ENCODE measurements at regions not wholly inside any gene's neighbourhood (a gene's known extent, or its start where the extent isn't known, plus 50 kb on each side); places are given as distances from the start of the nearest gene placed in this dataset.

DNA sequence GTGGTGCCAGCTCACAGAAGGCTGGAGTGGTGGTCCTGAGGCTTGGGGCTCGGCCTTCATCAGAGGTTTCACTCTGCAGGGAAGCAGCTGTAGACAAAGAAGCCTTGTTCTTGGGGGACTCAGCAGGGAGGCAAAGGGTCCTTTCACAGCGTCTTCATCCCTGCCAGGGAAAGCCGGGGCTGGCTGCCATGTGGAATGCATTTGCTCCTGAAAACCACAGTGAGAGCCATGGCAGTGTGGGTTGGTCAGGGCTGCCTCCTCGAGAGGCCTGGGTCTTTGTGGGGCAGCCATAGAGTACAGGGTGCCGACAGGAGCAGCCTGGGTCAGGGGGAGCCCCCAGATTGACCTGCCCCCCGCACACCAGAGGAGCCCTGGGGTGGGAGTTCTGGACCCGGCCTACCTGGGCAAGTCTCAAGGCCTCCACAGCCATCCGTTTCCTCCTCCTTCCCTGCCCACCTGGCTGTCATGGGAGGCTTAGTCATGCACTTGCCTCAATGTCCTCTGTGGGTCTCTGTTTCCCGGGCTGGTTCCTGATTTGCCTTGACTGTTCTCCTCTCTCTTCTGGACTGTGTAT, 144.0 kb downstream of the CDC5L start:
- no peak for DNase-seq (ENCODE audit: low spot score)

DNA sequence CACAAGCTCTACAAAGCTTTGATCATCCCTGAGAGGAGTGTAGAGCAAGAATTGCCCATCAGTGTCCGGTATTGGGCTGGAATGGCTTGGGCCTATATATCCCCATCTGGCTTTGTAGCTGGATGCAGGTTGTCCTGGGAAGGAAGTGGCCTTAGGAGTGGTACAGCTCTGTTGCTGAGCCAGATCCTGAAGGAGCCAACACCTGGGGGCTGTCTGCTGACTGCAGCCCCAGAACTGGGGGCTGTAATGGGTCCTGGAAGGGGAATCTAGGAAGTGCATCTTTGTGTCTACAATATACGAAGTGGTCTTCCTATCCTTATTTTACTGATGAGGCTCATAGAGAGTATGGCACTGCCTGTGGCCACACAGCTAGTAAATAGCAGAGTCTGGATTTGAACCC, 145.9 kb downstream of the CDC5L start:
- no peak for DNase-seq (ENCODE audit: low spot score)

DNA sequence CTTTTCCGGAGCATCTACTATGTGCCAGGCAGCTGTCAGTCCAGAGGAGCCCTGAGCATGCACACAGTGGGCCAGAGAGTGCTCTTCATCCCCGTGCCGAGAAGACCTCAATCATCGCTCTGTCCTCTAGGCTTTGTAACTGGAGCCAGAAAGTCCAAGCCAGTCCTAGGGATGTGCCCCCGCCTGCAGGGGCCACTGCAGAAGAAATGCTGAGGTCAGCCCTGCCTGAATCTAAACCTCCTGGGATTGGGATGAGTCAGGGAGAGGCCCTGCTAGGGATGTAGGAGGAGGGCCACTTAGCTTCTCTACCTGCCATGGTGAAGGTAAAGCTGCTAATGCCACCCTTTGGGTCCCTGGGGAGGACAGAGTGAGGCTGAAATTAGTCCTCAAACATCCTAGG, 146.8 kb downstream of the CDC5L start:
- no peak for DNase-seq (ENCODE audit: low spot score)

DNA sequence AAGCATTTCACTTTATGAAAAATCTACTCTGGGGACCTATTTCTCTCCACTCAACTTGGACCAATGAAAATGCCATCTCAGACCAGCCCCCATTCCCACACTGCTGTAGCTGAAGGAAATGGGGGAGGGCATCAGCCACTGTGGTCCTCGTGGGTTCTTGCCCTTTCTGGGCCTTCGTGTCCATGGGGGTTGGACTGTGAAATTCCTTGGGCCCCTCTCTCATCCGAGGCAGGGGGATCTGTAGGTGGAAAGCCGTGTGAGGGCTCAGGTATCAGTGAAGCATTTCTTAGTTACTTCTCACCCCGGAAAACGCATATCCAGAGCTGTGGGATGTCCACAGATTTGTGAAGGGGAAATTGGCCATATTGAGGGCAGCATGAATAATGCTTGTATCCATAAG, 147.9 kb downstream of the CDC5L start:
- DNase-seq (ENCODE audit: low spot score) = no peak

DNA sequence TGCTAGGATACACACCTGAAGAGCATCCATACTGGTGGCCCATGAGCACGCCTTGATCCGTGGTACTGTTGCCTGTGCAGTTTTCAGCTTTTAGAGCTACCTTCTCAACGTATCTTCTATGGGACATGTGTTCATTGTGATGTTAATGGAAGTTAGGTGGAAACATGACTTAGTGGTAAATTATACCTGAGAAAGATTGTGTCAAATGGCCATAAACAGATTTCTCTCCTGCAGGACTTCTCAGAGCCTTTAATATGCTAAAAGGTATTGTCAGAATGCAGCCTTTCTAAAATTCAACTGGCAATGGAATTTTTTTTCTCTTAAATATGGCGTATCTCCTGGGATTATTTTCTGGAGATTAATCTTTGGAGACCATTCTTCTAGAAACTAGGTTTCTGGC, 148.5 kb downstream of the CDC5L start:
- no peak for DNase-seq (ENCODE audit: low spot score)

DNA sequence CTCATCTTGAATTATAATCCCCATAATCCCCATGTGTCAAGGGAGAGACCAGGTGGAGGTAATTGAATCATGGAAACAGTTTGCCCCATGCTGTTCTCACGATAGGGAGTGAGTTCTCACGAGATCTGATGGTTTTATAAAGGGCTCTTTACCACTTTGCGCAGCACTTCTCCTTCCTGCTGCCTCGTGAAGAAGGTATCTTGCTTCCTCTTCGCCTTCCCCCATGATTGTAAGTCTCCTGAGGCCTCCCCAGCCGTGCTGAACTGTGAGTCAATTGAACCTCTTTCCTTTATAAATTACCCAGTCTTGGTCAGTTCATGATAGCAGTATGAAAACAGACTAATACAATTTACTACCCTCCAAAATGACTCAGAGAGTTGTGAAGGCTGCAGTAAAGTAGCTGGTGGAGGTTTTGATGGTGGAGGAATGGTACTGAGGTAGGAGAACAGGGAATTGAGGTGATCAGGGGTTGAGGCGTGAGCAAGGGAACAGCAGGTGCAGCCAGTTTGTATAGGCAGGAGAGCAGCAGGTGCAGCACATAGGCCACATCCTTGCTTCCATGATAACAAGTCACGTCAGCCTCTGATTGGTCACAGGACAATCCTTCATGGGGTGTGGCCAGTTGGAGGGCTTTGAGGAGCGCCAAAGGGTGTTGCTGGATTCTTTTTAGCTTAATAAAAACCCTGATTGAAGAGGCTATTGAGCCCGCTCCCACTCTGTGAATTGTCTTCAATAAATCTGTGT, 150.0 kb downstream of the CDC5L start:
- no peak for DNase-seq (ENCODE audit: low spot score)

DNA sequence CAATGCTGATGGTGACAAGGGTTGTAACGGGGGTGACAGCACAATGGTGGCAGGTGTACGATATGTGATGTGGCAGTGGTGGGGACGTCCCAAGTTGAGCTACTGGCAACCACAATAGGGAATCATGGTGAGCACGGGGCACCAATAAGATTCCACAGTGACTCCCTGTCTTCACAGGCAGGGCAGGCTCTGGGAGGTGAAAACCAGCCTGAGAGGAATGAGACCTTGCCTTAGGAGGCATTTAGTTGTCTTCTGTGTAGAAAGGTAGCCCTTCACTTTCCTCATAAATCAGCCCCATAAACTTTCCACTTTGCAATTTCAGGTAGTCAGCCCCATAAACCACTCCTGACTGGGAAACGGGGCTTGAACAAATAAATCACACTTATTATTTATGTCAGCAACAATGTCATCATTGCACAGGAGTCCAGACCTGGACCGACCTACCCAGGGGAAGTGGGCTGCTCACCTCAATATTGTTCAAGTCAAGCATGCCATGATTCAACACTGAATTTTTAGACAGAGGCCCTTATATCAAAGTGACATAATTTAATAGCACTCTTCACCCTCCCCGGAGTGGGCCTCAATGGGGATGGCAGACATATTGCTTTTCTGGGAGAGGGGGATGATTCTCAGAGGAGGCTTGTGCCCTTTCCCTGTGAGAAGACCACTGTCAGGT, 150.8 kb downstream of the CDC5L start:
- DNase-seq (ENCODE audit: low spot score) = no peak

DNA sequence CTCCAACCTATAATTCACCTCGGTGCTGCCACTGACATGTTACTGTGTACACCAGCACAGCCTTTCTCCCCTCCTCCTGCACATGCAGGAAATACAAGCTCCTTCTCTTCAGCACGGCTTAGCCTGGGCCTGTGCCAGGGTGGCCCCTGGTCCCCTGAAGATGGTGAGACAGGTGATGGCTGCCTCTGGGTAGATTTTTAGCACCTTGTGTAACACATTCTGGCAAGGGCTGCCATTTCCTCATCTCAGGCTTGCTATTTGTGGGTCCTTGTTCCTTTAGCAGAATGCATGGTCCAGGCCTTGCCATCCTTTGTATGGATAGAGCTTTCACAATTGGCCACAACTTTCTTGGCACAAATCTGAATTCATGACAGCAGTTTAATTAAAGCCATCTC, 151.3 kb downstream of the CDC5L start:
- no peak for DNase-seq (ENCODE audit: low spot score)

DNA sequence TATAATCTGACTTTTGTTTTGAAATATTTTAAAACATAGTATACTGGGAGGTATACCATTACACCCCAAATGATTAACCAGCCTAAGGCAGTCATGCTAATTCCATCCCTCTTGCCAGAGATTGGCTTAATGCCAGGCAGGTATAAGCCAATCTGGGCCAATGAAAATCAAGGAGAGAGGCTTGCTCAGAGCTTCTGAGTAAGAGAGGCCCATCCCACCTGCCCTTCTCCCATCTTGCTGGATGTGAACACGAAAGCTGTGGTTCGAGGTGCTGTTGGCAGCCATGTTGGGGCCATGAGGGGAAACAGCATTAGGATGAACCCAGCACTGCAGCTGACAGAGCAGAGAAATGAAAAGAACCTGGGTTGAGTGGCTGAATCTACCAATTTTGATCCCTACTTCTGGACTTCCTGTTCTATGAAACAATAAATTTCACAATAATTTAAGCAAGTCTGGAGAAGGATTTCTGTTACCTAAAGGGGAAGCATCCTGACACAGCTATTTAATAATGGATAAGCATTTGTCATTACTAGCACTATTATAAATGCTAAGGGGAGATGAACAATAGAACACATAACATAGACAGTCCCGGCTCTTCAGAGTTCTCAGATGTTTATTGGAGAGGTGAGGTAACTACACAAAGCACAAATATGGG, 152.3 kb downstream of the CDC5L start:
- DNase-seq (ENCODE audit: low spot score) = no peak

DNA sequence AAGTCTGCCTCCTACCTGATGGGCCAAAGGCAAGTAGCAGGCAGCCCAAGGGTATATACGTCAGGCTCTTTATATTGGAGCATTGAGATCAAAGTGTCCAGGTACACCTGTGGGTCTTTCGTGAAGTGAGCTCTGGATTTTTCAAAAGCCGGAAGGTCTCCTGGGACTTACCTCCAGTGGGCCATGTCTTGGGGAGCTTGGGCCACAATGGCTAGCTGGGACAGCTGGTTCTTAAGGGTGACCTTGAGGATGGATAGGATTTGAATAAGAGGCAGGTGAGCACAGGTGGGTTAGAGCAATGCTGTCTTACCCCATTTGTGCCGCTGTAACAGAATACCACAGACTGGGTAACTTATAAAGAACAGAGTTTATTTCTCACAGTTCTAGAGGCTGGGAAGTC, 153.4 kb downstream of the CDC5L start:
- no peak for DNase-seq (ENCODE audit: low spot score)

DNA sequence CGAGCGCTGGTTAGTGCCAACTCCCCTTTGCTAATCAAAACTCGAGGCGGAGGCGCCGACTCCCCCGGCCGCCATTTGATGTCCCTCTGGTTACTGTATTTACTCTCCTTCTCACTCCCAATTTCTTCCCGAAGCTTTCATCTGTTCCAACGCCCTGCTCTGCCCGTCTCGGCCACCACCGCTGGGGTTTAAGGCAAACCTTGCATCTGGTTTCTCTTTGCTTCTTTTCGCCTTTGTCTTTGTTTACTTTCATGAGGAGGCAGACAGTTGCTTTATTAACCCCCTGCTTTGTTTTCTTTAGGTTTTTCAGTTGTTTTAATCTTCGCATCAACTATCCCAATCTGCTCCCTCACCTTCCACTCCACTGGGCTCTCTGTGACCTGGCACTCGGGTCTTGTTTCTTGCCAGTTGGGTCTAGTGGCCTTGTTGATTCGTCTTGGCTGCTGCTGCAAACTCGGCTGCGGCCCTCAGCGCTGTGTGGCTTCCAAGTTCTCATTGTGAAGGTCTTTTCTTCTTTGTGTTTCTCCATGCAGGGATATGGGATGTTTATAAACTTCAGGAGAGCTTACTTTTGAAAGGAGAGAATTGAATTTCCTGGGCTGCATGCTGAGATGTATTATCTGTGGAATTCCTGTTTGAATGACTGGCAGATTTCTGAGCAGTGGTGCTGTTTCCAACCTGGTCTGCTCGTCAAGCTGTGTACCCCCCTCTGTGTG, 155.1 kb downstream of the CDC5L start:
- DNase-seq (ENCODE audit: low spot score) = no peak

DNA sequence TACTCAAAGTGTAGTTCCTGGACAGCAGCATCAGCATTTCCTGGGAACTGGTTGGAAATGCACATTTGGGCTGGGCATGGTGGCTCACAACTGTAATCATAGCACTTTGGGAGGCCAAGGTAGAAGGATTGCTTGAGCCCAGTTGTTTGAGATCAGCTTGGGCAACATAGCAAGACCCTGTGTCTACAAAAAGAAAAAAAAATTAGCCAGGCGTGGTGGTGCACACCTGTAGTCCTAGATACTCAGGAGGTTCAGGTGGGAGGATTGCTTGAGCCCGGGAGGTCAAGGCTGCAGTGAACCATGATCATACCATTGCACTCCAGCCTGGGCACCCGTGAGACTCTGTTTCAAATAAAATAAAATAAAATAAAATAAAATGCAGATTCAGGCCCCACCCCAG, 156.2 kb downstream of the CDC5L start:
- no peak for DNase-seq (ENCODE audit: low spot score)

DNA sequence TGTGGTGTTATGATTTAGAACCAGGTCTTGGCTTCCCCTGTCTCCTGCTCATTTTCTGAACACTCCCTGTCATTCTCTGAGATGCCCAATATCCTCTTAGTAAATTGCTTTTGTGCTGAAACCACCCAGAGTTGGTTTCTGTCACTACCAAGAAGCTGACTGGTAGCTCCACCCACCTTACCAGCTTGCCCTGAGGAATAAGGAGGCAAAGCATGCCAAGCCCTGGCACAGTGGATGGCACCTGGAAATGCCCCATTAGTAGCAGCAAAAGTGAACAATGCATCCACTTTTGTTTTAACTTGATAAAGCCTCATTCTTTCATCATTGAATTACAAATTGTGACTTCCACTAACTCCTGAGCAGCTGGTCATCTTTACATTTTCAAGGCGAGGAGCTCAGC, 157.7 kb downstream of the CDC5L start:
- no peak for DNase-seq (ENCODE audit: low spot score)

DNA sequence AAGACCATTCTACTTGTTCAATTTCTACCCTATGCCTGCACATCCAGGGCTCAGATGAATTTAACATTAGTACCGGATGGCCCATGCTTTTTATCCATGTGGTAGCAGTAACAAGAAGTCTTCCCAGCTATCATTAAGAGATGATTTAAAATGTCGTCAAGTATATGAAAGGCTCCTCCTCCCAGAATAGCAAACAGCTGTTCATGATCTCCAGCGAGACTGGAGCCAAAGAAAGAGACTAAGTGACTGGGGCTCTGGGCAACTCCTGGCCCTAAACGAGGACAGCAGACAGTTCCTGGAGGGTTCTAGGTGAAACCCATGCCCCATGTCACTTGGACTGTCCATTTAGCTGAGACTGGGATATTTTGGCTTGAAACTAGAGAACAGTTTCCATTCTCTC, 160.8 kb downstream of the CDC5L start:
- DNase-seq (ENCODE audit: low spot score) = no peak

DNA sequence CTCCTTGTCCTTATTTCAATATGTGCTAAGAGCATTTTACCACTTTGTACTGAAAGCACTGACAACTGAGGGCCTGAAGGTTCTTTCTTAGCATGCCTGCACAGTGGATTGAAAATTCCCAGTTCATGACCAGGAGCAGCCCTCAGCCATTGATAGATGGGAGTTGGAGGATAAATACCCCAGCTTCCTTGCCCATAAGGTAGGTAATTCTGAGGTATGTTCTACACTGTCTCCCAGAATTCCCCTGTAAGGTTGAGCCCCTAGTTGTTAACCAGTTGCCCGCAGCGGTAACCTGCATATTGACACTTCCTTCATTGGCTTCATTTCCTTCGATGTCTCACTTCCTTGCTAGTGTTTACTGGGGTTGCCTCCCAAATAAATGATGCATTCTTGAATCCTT, 162.0 kb downstream of the CDC5L start:
- DNase-seq (ENCODE audit: low spot score) = no peak

DNA sequence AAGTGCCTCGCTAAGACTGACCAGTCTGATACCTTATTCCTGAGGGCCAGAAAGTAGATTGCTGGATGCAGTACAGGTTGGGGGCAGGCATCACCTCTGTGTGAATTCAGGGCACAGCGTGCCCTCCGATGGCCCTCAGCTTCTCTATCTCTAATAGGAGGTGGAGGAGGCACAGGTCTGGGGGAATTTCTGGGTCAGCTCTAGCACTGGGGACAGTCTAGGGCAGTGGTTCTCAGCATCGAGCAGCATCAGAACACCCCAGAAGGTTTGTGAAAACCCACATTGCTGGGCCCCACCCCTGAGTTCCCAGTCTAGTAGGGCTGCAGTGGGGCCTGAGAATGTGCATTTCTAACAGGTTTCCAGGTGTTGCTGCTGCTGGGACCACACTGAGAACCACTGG, 166.7 kb downstream of the CDC5L start:
- no peak for DNase-seq (ENCODE audit: low spot score)

DNA sequence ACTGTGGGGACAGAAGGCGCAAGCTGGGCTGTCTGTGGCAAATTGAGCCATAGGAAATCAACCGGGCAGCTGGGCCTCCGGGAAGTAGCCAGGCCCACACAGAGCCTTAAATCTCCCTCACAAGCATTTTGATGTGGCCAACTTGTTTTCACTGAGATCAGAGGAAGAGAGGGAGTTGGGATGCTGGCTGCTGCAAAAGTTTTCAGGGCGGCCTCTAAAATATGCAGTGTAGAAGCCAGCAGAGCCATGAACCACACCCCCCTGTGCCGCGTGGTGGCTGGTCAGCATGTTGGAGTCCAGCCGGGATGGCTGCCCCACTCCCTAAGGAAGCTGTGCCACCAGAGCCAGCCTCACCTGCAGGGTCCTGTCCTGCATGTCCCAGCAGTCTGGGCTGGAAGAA, 167.4 kb downstream of the CDC5L start:
- DNase-seq (ENCODE audit: low spot score) = no peak

DNA sequence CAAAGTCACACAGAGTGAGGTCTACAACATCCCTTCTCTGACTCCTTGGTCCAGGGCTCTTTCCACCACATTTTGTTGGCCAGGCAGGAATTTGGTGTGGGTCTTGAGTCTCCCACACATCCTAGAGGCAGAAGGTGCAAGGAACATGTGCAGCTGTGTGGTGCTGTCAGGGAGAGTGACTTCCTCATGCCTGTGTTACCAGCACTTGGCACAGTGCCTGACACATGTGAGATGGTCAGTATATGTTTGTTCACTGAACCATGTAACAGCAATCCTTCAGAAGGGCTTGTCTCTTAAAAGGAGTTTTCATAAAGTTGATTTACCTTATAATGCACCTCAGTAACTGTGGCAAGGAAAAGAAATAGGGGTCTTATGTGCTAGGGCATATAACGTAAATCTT, 168.5 kb downstream of the CDC5L start:
- peak; percentile 36 for DNase-seq (ENCODE audit: low spot score)

DNA sequence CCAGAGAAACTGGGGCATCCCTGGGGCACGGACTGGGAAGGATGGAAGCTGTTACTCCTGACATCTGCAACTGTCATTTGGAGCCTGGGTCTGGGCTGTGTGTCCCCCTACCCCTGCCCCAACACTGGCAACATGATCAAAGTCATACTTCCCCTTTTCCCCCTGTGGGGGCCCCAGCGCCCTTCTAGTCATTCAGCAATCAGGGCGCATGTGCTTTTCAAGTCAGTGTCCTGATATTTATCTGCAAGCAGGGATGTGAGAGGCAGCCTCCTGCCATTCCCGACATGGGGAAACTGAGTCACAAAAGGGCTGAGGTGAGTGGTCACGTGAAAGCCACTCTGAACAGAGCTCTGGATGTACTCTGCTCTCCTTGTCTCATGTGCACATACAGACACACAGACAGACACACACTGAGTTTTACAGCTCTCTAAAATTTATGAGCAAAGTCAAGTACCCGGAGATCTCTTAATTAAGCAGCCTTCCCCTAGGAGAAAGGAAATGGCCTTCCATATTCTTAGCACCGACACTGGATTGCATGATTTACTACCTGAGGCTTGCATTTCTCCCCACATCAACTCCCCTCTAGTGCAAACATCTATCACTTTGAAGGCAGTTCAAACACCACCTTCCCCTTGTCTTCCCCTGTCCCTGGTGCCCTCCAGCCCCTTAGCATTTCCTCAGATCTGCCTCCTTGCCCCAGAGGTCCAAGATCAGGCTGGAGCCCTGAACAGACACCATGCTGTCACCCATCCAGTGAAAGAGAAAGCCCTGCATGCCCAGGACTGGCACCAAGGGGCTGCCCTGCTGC, 170.7 kb downstream of the CDC5L start:
- no peak for DNase-seq (ENCODE audit: low spot score)

DNA sequence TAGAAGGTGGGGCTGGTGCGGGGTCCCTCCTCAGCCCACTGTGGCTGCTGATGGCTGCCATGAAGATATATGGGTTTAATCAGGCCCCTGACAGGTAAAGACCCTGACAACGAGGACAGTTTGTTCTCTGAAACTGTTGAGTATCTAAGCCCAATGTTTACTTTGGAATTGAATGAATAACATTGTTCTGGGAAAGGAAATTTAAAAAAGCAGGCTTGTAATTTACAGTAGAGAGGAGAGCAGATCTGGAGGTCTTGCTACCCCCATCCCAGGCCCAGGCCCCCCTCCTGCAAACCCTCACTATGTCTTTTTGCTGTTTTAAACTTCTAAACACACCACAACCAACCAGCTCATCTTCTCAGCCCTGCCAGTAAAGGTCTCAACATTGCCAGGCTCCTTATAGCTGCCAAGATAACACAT, 171.3 kb downstream of the CDC5L start:
- no peak for DNase-seq (ENCODE audit: low spot score)

DNA sequence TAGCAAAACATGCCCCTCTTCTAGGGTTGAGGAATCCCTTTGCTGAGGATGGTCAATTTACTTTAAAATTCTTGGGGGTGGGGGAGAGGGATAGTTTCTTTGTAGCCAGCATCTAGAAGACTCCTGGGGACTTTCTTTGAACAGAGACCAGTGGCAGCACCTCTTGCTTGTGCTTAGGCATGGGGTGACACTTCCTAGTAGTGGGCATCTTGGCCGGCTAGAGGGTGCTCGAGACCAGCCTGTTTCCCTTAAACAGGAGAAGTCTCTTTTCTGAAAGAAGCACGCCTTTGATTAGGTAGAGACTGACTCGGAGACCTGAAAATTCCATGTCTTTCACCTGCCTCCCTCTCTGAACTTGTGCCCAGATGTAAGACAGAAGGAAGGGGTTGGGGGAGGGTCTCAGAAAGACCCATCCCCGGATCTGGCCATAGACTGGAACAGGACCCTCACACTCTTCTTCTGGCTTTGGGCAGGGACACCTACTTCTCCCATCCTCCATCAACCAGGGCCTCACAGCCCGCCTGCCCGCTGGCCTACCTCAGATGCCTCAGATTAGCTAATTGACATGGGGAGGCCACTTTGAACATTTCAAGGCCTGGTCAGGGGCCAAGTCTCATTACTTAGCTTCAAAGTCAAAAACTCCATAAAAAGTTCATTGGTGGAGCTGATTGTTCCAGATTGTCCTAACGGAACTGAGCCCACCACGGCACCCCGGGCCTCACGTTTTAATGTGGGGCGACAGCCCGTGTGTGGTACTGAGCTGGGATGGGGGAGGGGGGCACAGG, 172.2 kb downstream of the CDC5L start:
- DNase-seq (ENCODE audit: low spot score) = no peak
